Nucleus accumbens (tissue), 56 donors: ENCODE measurements at regions not wholly inside any gene's neighbourhood (a gene's known extent, or its start where the extent isn't known, plus 50 kb on each side); places are given as distances from the start of the nearest gene placed in this dataset.

Experiments used
- DNase-seq, 56 donors: peaks; one replicate each; lab custom pipeline; 2025; lab: John Stamatoyannopoulos, UW

DNA sequence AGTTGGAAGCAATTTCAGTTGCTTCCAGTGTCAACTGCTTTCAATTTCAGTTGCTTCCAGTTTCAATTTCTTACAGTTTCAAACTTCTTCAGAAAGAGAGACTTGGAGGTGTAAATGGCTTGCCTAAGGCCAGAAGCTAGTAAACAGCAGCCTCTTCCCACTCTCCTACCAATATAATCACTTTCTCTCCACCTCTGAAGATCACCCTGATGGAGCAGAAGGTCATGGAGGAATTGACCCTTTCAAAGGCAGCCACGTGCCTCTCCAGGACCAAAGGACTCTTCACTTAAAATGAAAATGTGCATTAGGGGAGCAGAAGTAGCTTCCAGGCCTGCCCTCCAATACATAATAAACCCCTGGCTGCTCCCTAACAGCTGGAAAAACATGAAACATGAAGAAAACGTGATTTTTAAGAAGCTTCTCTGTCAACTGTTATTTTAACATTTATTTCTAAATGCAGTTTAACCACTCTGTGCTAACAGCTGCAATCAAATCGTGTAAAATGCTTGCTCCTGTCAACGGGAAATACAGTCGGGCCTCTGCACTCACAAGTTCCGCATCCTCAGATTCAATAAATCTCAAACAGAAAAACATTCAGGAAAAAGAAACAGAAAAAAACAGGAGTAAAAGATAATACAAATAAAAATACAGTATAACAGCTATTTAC, 1020.6 kb downstream of the XPNPEP1 start:
- no peak for DNase-seq

DNA sequence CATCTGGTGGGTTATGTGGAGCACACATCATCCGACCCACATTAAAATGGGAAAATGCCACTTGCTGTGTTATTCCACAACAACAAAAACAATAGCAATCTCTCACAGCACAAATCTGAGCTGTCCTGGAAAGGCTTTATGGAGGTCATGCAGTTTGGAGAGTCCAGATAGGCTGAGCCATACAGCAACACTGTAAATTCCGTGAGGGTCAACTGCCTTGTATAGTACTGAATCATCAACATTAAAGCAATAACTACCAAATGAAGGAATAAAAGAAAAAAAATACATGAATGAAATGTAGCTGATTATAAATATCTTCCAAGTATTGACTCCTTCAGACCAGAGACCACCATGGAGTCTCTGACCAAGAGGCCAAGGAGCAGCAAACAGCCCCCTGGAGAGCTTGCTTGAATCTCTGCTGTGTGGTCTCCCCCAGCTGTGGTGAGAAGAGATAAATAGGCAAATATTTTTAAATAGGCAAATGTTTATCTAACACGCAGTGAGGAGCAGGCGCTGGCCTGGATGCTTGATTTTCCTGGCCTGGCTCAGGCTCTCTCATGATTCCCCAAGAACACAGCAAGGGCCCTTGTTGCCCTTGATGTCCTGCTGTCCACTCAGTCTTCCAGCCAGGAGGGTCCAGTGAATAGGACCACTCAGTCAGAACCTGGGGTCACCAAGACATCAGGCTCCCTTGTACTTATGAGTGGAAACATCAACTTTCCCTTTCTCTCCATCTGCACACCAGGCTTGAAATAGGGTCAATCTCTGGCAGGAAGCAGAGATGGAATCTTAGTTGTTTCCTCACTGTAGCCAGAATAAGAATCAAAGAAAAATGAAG, 1021.3 kb downstream of the XPNPEP1 start:
- DNase-seq: no peak

DNA sequence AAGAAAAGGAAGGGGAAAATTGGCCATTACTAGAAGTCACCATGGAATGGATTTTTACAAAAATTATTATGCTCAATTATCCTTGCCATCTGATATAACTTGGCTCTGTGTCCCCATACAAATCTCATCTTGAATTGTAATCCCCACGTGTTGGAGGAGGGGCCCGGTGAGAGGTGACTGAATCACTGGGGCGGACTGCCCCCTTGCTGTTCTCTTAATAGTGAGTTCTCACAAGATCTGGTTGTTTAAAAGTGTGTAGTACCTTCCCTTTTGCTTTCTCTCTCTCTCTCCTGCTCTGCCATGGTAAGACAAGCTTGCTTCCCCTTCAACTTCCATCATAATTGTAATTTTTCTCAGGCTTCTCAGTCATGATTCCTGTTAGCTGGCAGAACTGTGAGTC, 1023.6 kb downstream of the XPNPEP1 start:
- no peak for DNase-seq

DNA sequence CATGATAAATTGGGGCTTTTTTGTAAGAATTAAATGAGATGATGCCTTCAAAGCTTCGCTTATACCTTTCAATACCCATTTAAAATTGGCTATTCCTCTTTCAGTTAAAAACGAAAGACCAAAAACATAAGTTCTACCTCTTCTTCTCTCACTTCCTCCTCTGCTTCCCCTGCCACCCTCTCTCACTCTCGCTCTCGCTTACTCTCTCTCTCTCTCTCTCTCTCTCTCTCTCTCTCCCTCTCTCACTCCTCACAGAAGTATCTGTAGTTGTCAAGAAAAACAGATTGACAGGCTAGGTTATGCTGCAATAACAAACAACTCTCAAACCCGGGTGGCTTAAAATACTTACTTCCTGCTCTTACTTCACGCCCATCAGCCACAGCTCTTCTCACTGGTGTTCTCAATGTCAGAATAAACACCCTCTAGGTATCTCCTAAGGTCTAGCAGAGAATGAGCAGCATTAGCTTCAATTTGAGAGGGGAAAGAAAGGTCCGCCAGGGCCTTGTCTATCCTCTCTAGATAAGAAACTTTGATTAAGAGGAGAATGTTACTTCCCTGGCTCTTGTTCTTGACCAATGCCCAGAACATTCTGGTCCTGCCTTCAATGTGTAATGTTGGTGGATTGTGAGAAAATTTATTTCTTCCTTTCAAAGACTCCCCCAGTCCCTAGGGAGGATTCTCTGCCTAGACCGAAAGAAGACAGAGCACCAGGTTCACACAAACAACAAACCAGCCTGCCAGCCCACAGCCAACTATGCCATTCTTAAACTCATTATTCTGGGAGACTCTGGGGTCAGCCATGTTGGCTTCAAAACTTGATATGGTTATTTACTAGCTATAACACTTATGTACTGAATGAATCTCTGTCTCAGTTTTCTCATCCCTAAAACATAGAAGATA, 1028.7 kb downstream of the XPNPEP1 start:
- no peak for DNase-seq

- DNase-seq: no peak
These were observed 1046.2 kb downstream of the XPNPEP1 start for GRCh38 chr10:108877095-108877561.

- DNase-seq: no peak
These were observed 1050.5 kb downstream of the XPNPEP1 start for GRCh38 chr10:108872854-108873253.

DNA sequence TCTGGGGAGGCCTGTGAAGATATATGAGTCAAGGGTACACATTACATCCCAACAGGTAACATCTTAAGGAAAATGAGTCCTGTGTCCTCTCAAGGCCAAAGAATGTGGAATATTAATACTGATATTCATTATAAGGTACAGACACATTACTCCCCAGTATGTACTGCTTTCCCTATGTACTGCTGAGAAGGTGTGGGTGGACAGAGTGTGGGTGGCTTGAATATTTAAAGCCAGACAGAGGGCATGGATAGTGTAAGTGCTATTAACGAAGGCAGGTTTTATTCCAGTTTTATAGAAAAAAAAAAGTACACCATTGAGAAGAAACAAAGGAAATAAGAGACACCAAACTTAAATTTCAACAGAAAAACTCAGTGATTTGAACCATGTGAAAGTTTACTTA, 1054.4 kb downstream of the XPNPEP1 start:
- DNase-seq: peak in 1 of 56 donors; percentile 2

- DNase-seq: no peak
These were observed 1060.5 kb downstream of the XPNPEP1 start for GRCh38 chr10:108862676-108863350.

DNA sequence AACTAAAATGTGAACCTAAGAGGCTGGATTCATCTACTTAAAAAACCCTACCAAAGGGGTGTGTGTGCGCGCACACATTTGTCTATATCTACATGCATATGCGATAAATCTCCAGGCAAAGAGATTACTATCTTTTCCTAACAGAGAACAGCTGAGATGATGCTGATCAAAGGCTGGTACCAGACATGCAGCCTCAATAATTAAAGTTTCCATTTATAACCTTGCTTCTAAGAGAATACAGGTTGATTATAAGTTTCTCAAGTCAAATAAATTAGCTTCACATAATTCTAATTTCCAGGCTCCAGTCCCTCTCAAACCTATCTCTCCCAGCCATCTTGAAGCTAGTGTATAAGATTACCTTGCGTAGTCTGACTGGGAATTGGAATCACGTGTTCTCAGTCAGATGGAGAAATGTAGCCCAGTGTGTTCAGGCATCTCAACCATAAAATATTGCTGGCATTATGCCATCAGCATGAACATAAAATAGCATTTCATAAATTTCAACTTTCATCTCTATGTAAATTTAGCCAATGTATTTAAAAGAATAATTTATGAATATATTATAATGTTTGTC, 1062.0 kb downstream of the XPNPEP1 start:
- DNase-seq: no peak

DNA sequence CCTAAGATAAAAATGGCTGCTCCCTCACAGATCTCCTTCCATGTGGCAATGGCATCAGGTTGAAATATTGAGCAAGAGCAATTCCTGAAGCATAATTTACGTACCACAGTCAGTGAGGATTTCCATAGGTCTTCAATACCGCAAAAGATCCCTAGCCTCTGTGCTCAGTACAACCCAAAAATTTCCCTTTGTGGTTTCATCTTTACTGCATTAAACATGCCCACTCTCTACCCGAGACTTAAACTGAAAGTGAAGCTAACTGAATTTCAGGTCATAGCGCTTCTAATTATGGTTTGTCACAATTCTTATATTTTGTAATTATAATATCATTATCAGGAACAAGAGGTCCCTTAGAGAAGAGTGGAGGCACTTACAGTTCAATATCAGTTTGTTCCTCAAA, 1071.1 kb downstream of the XPNPEP1 start:
- no peak for DNase-seq

DNA sequence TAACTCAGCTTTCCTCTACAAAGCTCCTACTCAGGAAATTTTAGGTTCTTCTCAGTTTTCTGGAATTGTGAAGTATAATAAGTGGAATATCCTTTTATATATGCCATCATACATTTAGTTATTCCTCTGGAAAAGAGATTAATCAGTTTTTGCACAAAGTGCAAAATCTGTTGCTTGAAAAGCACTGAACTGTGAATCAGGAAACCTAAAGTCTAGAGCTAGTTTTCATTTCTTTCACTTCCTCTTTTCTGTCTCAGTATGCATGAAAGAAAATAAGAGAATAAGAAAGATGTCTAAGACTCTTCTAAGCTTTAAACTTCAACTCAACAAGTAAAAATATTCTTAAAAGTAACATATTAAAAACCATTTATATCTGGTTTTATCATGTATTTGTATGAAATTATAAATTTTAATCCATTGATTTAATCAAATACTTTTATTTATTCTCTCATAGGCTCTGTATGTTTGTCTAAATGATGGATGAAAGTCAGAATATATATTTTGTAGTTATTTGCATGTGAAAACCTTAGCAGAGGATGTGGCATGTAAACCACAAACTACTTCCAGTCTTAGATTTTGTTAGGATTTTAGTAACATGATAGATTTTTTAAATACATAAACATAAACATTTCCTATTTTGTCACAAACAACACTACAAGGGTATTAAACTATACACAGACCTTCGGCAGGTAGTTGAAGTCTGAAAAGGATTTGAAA, 1073.0 kb downstream of the XPNPEP1 start:
- DNase-seq: no peak

DNA sequence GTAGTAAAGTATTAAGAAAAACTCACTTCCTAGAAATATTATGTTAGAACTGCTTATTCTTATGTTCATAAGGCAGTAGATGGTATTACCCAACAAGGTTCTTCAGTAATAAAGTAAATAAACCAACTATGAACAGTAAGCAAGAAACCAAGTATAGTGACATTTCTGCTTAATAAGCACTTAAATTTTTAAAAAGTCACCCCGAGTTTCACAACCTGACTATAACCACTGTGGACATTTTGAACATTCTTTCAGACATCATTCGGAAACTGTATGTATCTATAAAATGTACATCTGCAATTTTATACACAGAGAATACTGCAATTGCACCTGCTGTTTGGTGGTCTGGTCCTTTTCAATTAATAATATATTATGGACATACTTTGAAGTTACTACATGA, 1073.6 kb downstream of the XPNPEP1 start:
- DNase-seq: no peak

GRCh38 chr10:108849186-108849585, 1074.1 kb downstream of the XPNPEP1 start:
- DNase-seq: no peak

DNA sequence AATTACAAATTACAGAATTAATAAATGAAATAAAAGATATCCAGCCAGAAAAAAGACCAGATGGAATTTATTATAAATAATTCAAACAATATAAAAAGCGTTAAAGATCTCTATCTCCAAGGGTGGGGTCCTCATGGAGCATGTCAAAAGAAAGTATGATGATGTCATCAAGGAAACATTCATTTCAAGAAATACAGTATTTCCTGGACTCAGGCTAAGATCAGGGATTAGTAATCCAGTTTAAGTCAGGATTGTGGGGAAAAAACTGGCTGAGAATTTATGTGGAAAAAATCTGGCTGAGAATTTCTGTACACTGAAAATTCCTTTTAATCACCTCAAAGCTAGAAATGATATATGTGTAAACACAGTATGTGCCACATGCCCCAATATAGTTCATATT, 1075.3 kb downstream of the XPNPEP1 start:
- DNase-seq: no peak

DNA sequence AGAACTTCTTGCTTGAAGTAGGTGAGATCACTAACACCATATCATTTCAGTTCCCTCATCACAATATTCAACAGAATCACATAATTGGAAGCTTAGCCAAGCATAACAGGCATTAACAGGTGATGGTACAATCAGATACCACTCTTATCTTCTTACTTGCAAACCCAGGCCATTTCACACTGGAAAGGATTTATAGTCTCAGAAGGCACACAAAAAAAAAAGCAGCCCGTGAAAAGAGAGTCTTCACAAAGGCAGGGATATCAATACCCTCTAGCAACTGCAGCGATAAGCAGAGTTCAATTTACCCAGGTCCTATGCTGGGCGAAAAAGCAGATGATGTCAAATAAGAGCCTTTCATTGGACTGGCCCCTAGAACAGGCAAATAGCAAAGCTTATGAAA, 1082.4 kb downstream of the XPNPEP1 start:
- no peak for DNase-seq

DNA sequence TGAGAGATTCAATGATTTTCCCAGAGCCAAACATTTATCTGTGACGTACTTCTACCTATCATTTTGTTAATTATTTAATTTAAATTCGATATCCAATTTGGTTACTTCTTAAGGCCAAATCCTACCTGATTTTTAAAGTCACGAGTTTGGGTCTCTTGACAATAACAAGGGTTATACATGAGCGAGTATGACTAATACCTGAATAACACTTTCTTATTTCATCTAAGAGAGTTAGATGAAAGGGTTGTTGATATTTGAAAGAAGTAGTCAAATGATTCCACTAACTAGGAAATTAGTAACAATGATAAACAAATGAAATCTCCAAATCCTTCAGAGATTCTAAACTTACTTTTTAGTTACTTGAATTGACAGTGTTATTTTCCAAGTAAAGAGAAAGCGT, 1086.9 kb downstream of the XPNPEP1 start:
- no peak for DNase-seq

- DNase-seq: no peak
These were observed 1101.3 kb downstream of the XPNPEP1 start for GRCh38 chr10:108822026-108822425.

GRCh38 chr10:108819302-108819701, 1104.0 kb downstream of the XPNPEP1 start:
- DNase-seq: no peak

GRCh38 chr10:108817584-108817983, 1105.7 kb downstream of the XPNPEP1 start:
- no peak for DNase-seq
